Esophagus squamous epithelium (tissue), 4 donors: ENCODE measurements at regions not wholly inside any gene's neighbourhood (a gene's known extent, or its start where the extent isn't known, plus 50 kb on each side); places are given as distances from the start of the nearest gene placed in this dataset.

Experiments used
- CTCF ChIP-seq, 6 experiments: fragments of 450-650 bp in 4 of 6; fragments of 200-600 bp in 2 of 6; sonication (generic) in 2 of 6; IDR thresholded peaks; one replicate each; pipeline ENCODE4 v1.5.1; 2016 to 2019; ENCODE audit warnings: antibody characterized with exemption in 6 of 6, mild to moderate bottlenecking in 4 of 6, moderate library complexity in 4 of 6
- POLR2A ChIP-seq, 4 donors: fragments of 450-650 bp; IDR thresholded peaks; one replicate each; pipeline ENCODE4 v1.6.1; 2017; ENCODE audit warnings: antibody characterized with exemption in 4 of 4, mild to moderate bottlenecking in 4 of 4, moderate library complexity in 3 of 4

GRCh38 chr2:126222278-126222677, 433.7 kb upstream of the GYPC start:
- no peak for TF ChIP-seq CTCF (IDR thresholded peaks at IDR 0.05)
- no peak for TF ChIP-seq POLR2A (IDR thresholded peaks at IDR 0.05)
